ENCODE measurements at regions not wholly inside any gene's neighbourhood (a gene's known extent, or its start where the extent isn't known, plus 50 kb on each side); places are given as distances from the start of the nearest gene placed in this dataset.

DNA sequence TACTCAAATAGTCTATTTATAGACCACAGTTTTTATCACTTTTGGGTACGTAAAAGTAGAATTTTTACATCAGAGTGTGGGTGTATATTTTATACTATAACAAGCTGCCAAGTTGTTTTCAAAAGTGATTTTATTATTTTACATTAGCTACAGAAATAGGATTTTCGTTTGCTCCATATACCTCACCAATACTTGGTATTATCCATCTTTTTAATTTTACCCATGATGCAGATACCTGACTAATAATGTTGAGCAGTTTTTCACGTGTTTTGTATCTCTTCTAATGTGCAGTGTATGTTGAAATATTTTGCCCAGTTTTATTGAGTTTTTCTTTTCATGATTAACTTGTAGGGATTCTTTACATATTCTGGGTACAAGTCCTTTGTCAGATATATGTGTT is 379.8 kb downstream of the MATN1 start:
- Histone ChIP-seq H3F3A (ENCODE audit: insufficient read depth, low read length, poor library complexity, severe bottlenecking) (no peaks in the 10 kb centered on the region), H4K20me1 (ENCODE audit: insufficient read depth) (no peaks in the 10 kb centered on the region), H2AFZ (ENCODE audit: low read depth, low read length) (no peak overlapping the region), H3K36me3 (ENCODE audit: insufficient read depth, low read length) (no peaks in the 10 kb centered on the region), H3K9ac (ENCODE audit: low read length) (no peak overlapping the region), H3K79me2 (replicated peaks; ENCODE audit: insufficient read depth, low read length) (no peaks in the 10 kb centered on the region), H3K4me2 (ENCODE audit: low read length) (no peak overlapping the region), H3K27ac (ENCODE audit: low read length) (no peak overlapping the region), H3K27me3 (ENCODE audit: insufficient read depth, low read depth, low read length) (no peaks in the 10 kb centered on the region), H3K9me2 (ENCODE audit: insufficient read depth, low read length) (no peaks in the 10 kb centered on the region), H3K4me3 (ENCODE audit: low read length) (no peak overlapping the region), H3K9me3 (ENCODE audit: low read length) (no peaks in the 10 kb centered on the region)
- TF ChIP-seq TAF1 (IDR thresholded peaks at IDR 0.05; ENCODE audit: low read depth): no peak
- TF ChIP-seq, protein P1, sequence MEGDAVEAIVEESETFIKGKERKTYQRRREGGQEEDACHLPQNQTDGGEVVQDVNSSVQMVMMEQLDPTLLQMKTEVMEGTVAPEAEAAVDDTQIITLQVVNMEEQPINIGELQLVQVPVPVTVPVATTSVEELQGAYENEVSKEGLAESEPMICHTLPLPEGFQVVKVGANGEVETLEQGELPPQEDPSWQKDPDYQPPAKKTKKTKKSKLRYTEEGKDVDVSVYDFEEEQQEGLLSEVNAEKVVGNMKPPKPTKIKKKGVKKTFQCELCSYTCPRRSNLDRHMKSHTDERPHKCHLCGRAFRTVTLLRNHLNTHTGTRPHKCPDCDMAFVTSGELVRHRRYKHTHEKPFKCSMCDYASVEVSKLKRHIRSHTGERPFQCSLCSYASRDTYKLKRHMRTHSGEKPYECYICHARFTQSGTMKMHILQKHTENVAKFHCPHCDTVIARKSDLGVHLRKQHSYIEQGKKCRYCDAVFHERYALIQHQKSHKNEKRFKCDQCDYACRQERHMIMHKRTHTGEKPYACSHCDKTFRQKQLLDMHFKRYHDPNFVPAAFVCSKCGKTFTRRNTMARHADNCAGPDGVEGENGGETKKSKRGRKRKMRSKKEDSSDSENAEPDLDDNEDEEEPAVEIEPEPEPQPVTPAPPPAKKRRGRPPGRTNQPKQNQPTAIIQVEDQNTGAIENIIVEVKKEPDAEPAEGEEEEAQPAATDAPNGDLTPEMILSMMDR (IDR thresholded peaks at IDR 0.05; ENCODE audit: poor library complexity, severe bottlenecking): no peak
- no peak for TF ChIP-seq POLR2AphosphoS5 (IDR thresholded peaks at IDR 0.05)
- TF ChIP-seq MXI1 (conservative IDR thresholded peaks at IDR 0.05; ENCODE audit: poor library complexity, severe bottlenecking): no peak
- no peak for TF ChIP-seq EZH2 (IDR thresholded peaks at IDR 0.05; ENCODE audit: borderline replicate concordance, insufficient read depth, low read length, poor library complexity, severe bottlenecking)
- TF ChIP-seq RAD21 (conservative IDR thresholded peaks at IDR 0.05): no peak
- no peak for TF ChIP-seq REST (IDR thresholded peaks at IDR 0.05; ENCODE audit: borderline replicate concordance)
- TF ChIP-seq SMC3 (conservative IDR thresholded peaks at IDR 0.05; ENCODE audit: poor library complexity): no peak
- TF ChIP-seq EP300 (conservative IDR thresholded peaks at IDR 0.05; ENCODE audit: poor library complexity, severe bottlenecking): no peak

DNA sequence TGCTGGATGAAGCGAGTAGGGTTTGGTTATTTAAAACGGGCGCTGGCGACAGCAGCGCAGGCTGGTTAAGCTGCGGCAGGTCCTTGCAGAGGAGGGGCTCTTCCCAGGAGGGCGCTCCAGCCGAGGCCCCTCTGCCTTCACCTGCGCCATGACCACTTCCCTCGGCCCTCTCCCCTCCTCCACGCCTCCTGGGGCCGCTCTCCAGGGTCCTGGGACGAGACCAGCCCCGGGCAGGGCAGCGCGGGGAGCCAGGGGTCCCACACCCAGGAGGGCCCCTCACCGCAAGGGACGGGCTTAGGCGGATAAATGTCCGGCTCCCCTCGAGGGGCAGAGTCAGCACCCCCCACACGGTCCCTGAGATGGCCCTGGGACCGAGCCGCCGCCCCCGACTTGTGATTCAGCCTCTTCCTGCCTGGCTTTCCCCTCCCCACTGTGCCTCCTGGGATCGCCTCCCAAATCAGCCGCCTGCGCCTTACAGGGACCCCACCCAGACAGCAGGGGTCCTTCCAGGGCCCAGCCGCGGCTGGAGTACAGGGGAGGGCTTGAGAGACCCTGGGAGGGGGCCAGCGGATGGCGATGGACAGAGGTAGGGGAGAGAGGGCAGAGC is 380.7 kb downstream of the MATN1 start:
- Histone ChIP-seq H2AFZ (ENCODE audit: low read depth, low read length) (no peak overlapping the region), H3K79me2 (replicated peaks; ENCODE audit: insufficient read depth, low read length) (no peaks in the 10 kb centered on the region), H3K9ac (ENCODE audit: low read length) (no peak overlapping the region), H3F3A (ENCODE audit: insufficient read depth, low read length, poor library complexity, severe bottlenecking) (no peaks in the 10 kb centered on the region), H3K9me3 (ENCODE audit: low read length) (no peaks in the 10 kb centered on the region), H3K4me2 (ENCODE audit: low read length) (no peak overlapping the region), H4K20me1 (ENCODE audit: insufficient read depth) (no peaks in the 10 kb centered on the region), H3K27ac (ENCODE audit: low read length) (no peak overlapping the region), H3K9me2 (ENCODE audit: insufficient read depth, low read length) (no peaks in the 10 kb centered on the region), H3K36me3 (ENCODE audit: insufficient read depth, low read length) (no peaks in the 10 kb centered on the region), H3K27me3 (ENCODE audit: insufficient read depth, low read depth, low read length) (no peaks in the 10 kb centered on the region), H3K4me3 (ENCODE audit: low read length) (no peak overlapping the region)
- TF ChIP-seq RAD21 (conservative IDR thresholded peaks at IDR 0.05) (no peak), SMC3 (conservative IDR thresholded peaks at IDR 0.05; ENCODE audit: poor library complexity) (no peak), MXI1 (conservative IDR thresholded peaks at IDR 0.05; ENCODE audit: poor library complexity, severe bottlenecking) (no peak), REST (IDR thresholded peaks at IDR 0.05; ENCODE audit: borderline replicate concordance) (no peak)

All from neural cell (in vitro differentiated cells).